SK-N-SH (cell line): ENCODE measurements at regions not wholly inside any gene's neighbourhood (a gene's known extent, or its start where the extent isn't known, plus 50 kb on each side); places are given as distances from the start of the nearest gene placed in this dataset.

Source experiments
- CTCF ChIA-PET: fragments of 300-600, 350-600 bp; formaldehyde crosslinking; extraction: SDS; loops from one replicate; lab custom pipeline; 2021; lab: Yijun Ruan, JAX
- POLR2A ChIA-PET: fragments of 350-600 bp; sonication (Branson Sonifier 250); formaldehyde crosslinking; extraction: SDS; loops from one replicate; lab custom pipeline; 2020; ENCODE audit warnings: antibody characterized with exemption, inconsistent platforms; lab: Yijun Ruan, JAX
- DNase-seq: peaks from one replicate; pipeline ENCODE4 v3.0.0; 2012
- H2AFZ ChIP-seq: fragments of 200-600 bp; sonication (generic); 2 replicates; pipeline ENCODE4 v1.8.1; 2016; ENCODE audit warnings: antibody characterized with exemption, mild to moderate bottlenecking, low read depth
- H3F3A ChIP-seq: fragments of 200-600 bp; sonication (generic); replicated peaks from 2 replicates; pipeline ENCODE3; 2016; ENCODE audit warnings: antibody characterized with exemption, mild to moderate bottlenecking; ENCODE audit not compliant: insufficient read depth
- H3K27ac ChIP-seq, 2 experiments: fragments of 200-500 bp in 1 of 2; fragments of 200-600 bp in 1 of 2; sonication (Bioruptor generic) in 1 of 2; sonication (generic), shearing (Covaris generic) in 1 of 2; 2 replicates each; pipeline versions ENCODE4 v1.5.1 to v1.6.1; 2014 to 2016; ENCODE audit warnings: low read depth in 2 of 2, inconsistent platforms in 1 of 2, low read length in 1 of 2, mild to moderate bottlenecking in 1 of 2, mixed read lengths in 1 of 2
- H3K27me3 ChIP-seq: fragments of 200-600 bp; sonication (generic), shearing (Covaris generic); 2 replicates; pipeline ENCODE4 v1.6.1; 2016; ENCODE audit warnings: mixed run types; ENCODE audit not compliant: insufficient read depth
- H3K36me3 ChIP-seq, 2 experiments: fragments of 200-500 bp in 1 of 2; fragments of 200-600 bp in 1 of 2; sonication (Bioruptor generic) in 1 of 2; sonication (generic) in 1 of 2; replicated peaks in 1 of 2; 2 replicates each; pipeline versions ENCODE3 to v1.5.1; 2014 to 2016; ENCODE audit warnings: low read length in 1 of 2, mild to moderate bottlenecking in 1 of 2; ENCODE audit not compliant: insufficient read depth in 2 of 2, control insufficient read depth in 1 of 2
- H3K4me1 ChIP-seq, 2 experiments: fragments of 200-500 bp in 1 of 2; fragments of 200-600 bp in 1 of 2; sonication (Bioruptor generic) in 1 of 2; sonication (generic), shearing (Covaris generic) in 1 of 2; 2 replicates each; pipeline versions ENCODE4 v1.5.1 to v1.6.1; 2014 to 2016; ENCODE audit warnings: low read depth in 1 of 2, low read length in 1 of 2, mixed run types in 1 of 2; ENCODE audit not compliant: insufficient read depth in 2 of 2, control insufficient read depth in 1 of 2
- H3K4me2 ChIP-seq: fragments of 200-600 bp; sonication (generic), shearing (Covaris generic); 2 replicates; pipeline ENCODE4 v1.6.1; 2017; ENCODE audit warnings: mixed run types
- H3K4me3 ChIP-seq, 2 experiments: fragments of 200-500 bp in 1 of 2; fragments of 200-600 bp in 1 of 2; sonication (Bioruptor generic) in 1 of 2; sonication (generic), shearing (Covaris generic) in 1 of 2; 2 replicates each; pipeline versions ENCODE4 v1.5.1 to v1.8.1; 2014 to 2016; ENCODE audit warnings: low read depth in 2 of 2, inconsistent platforms in 1 of 2, low read length in 1 of 2, mild to moderate bottlenecking in 1 of 2, mixed read lengths in 1 of 2, moderate library complexity in 1 of 2
- H3K79me2 ChIP-seq: fragments of 200-600 bp; sonication (generic); 2 replicates; pipeline ENCODE4 v1.8.1; 2017; ENCODE audit warnings: mild to moderate bottlenecking; ENCODE audit not compliant: insufficient read depth
- H3K9ac ChIP-seq: fragments of 200-600 bp; sonication (generic); 2 replicates; pipeline ENCODE4 v1.6.1; 2017; ENCODE audit warnings: mixed run types
- H3K9me2 ChIP-seq: fragments of 200-600 bp; sonication (generic); 2 replicates; pipeline ENCODE4 v1.6.1; 2017; ENCODE audit warnings: mixed run types
- H3K9me3 ChIP-seq: fragments of 200-600 bp; sonication (generic); 2 replicates; pipeline ENCODE4 v1.6.1; 2017; ENCODE audit warnings: mixed run types, mild to moderate bottlenecking, moderate library complexity
- H4K20me1 ChIP-seq: fragments of 200-600 bp; sonication (generic); 2 replicates; pipeline ENCODE4 v1.6.1; 2017; ENCODE audit warnings: mild to moderate bottlenecking, mixed run types; ENCODE audit not compliant: insufficient read depth
- CHD2 ChIP-seq: fragments of 150-350 bp; IDR thresholded peaks from 2 replicates; pipeline ENCODE4 v1.6.1; 2018; ENCODE audit warnings: low read length; ENCODE audit not compliant: partially characterized antibody
- CTCF ChIP-seq: fragments of 200-600 bp; sonication (generic); IDR thresholded peaks from 2 replicates; pipeline ENCODE4 v1.6.1; 2017; ENCODE audit warnings: antibody characterized with exemption, mild to moderate bottlenecking, moderate library complexity
- ELF1 ChIP-seq: IDR thresholded peaks from 2 replicates; pipeline ENCODE4 v1.4.0; 2012
- EP300 ChIP-seq, 2 experiments: IDR thresholded peaks; 2 replicates each; pipeline versions ENCODE4 v1.4.0 to v1.6.1; 2012; ENCODE audit warnings: borderline replicate concordance in 1 of 2, low read depth in 1 of 2, low read length in 1 of 2
- FOSL2 ChIP-seq: IDR thresholded peaks from 2 replicates; pipeline ENCODE4 v1.4.0; 2012; ENCODE audit warnings: low read depth, mild to moderate bottlenecking, moderate library complexity, borderline replicate concordance
- FOXJ3 ChIP-seq: sonication (generic); formaldehyde crosslinking; IDR thresholded peaks from 2 replicates; pipeline ENCODE4 v1.5.1; 2020; ENCODE audit warnings: mild to moderate bottlenecking, missing genetic modification reagents
- FOXM1 ChIP-seq: IDR thresholded peaks from 2 replicates; pipeline ENCODE4 v1.4.0; 2012; ENCODE audit warnings: low read depth, mild to moderate bottlenecking
- GABPA ChIP-seq: IDR thresholded peaks from 2 replicates; pipeline ENCODE4 v1.4.0; 2012; ENCODE audit warnings: low read depth, mild to moderate bottlenecking
- IRF3 ChIP-seq: fragments of 150-350 bp; IDR thresholded peaks from 2 replicates; pipeline ENCODE4 v1.6.1; 2016; ENCODE audit warnings: mild to moderate bottlenecking, low read depth, low read length
- JUND ChIP-seq: IDR thresholded peaks from 2 replicates; pipeline ENCODE4 v1.4.0; 2012
- MAX ChIP-seq: IDR thresholded peaks from 2 replicates; pipeline ENCODE4 v1.4.0; 2012; ENCODE audit warnings: low read depth
- MEF2A ChIP-seq: IDR thresholded peaks from 2 replicates; pipeline ENCODE4 v1.4.0; 2012; ENCODE audit warnings: low read depth, borderline replicate concordance
- MXI1 ChIP-seq: IDR thresholded peaks from 2 replicates; pipeline ENCODE4 v1.6.1; 2012; ENCODE audit warnings: mild to moderate bottlenecking, low read depth, low read length, improper control_type of control experiment
- NRF1 ChIP-seq: IDR thresholded peaks from 2 replicates; pipeline ENCODE4 v1.6.1; 2012; ENCODE audit warnings: low read depth, mild to moderate bottlenecking, low read length
- RAD21 ChIP-seq: IDR thresholded peaks from 2 replicates; pipeline ENCODE4 v1.6.1; 2012; ENCODE audit warnings: mild to moderate bottlenecking, low read length
- RFX5 ChIP-seq: IDR thresholded peaks from 2 replicates; pipeline ENCODE4 v1.6.1; 2012; ENCODE audit warnings: mild to moderate bottlenecking, improper control_type of control experiment, low read length
- SMC3 ChIP-seq: IDR thresholded peaks from 2 replicates; pipeline ENCODE4 v1.6.1; 2012; ENCODE audit warnings: low read depth, low read length, improper control_type of control experiment
- USF2 ChIP-seq: fragments of 150-350 bp; IDR thresholded peaks from 2 replicates; pipeline ENCODE4 v1.6.1; 2017; ENCODE audit warnings: antibody characterized with exemption, low read length, low read depth, borderline replicate concordance
- YY1 ChIP-seq: IDR thresholded peaks from 2 replicates; pipeline ENCODE4 v1.4.0; 2012; ENCODE audit warnings: low read depth, mild to moderate bottlenecking
- ZBTB33 ChIP-seq: IDR thresholded peaks from 2 replicates; pipeline ENCODE4 v1.4.0; 2012; ENCODE audit warnings: low read depth, borderline replicate concordance
- WGBS: methylation state at CpG from one replicate; pipeline ENCODE4 v1.1.6; 2017; ENCODE audit warnings: low lambda C conversion rate; 5-methylcytosine and 5-hydroxymethylcytosine counted together

- CTCF ChIA-PET: interaction anchor here (1.5 kb wide), 1 partner anchor 35 kb away, joined by 5 read pairs; no protein-coding TSS in a partner anchor
- H3K4me2 ChIP-seq: no peak overlapping the region
- DNase-seq: no peak
- H3F3A ChIP-seq: no peaks in the 10 kb centered on the region
- no peaks in the 10 kb centered on the region for H4K20me1 ChIP-seq
- POLR2A ChIA-PET: no interaction called here
- no peaks in the 10 kb centered on the region for H3K9me3 ChIP-seq
- H3K79me2 ChIP-seq: no peaks in the 10 kb centered on the region
- H3K36me3 ChIP-seq: no peaks in the 10 kb centered on the region
- no peak overlapping the region for H3K4me3 ChIP-seq
- no peaks in the 10 kb centered on the region for H3K27me3 ChIP-seq
- H2AFZ ChIP-seq: no peak overlapping the region
- WGBS: 49% methylated on average over 5 of the region's 5 CpGs
- H3K9ac ChIP-seq: no peak overlapping the region
- no peak overlapping the region for H3K27ac ChIP-seq
- TF ChIP-seq EP300 (IDR thresholded peaks at IDR 0.05; ENCODE audit: borderline replicate concordance in 1 of 2, low read depth in 1 of 2, low read length in 1 of 2) (no peak), ELF1 (no peak), USF2 (no peak), GABPA (no peak), JUND (no peak), FOXM1 (no peak), CTCF (no peak)
- H3K9me2 ChIP-seq: no peaks in the 10 kb centered on the region
- H3K4me1 ChIP-seq: no peaks in the 10 kb centered on the region
Measured at GRCh38 chr5:155908543-155908942, 418.4 kb upstream of the SGCD start.

- H3K4me1 ChIP-seq: no peaks in the 10 kb centered on the region
- H3K27me3 ChIP-seq: no peaks in the 10 kb centered on the region
- H3K4me2 ChIP-seq: no peak overlapping the region
- no peak for DNase-seq
- no peaks in the 10 kb centered on the region for H3K9me2 ChIP-seq
- no peak overlapping the region for H2AFZ ChIP-seq
- H3K9ac ChIP-seq: no peak overlapping the region
- H3F3A ChIP-seq: no peaks in the 10 kb centered on the region
- ChIA-PET CTCF (no interaction called here), POLR2A (no interaction called here)
- WGBS: 57% methylated on average over 5 of the region's 5 CpGs
- H4K20me1 ChIP-seq: no peaks in the 10 kb centered on the region
- H3K36me3 ChIP-seq: no peaks in the 10 kb centered on the region
- no peak overlapping the region for H3K27ac ChIP-seq
- H3K9me3 ChIP-seq: no peaks in the 10 kb centered on the region
- no peak overlapping the region for H3K4me3 ChIP-seq
- H3K79me2 ChIP-seq: no peaks in the 10 kb centered on the region
- TF ChIP-seq IRF3 (no peak), FOXJ3 (CRISPR knock-in tag) (no peak), EP300 (IDR thresholded peaks at IDR 0.05; ENCODE audit: borderline replicate concordance in 1 of 2, low read depth in 1 of 2, low read length in 1 of 2) (no peak), FOSL2 (no peak), RFX5 (no peak), RAD21 (no peak), MXI1 (no peak), MEF2A (no peak), USF2 (no peak), JUND (no peak), CHD2 (no peak), MAX (no peak), ELF1 (no peak), YY1 (no peak), SMC3 (no peak), NRF1 (no peak), ZBTB33 (no peak)
Measured at GRCh38 chr5:155912291-155912690, 414.7 kb upstream of the SGCD start.
